ENCODE measurements at regions not wholly inside any gene's neighbourhood (a gene's known extent, or its start where the extent isn't known, plus 50 kb on each side); places are given as distances from the start of the nearest gene placed in this dataset.

GRCh38 chr7:95694334-95694733, 78.0 kb upstream of the DYNC1I1 start:
- peaks cover 42% of the 10 kb centered on the region for H3K4me1 Mint-ChIP-seq (ENCODE audit: low read depth, unreplicated experiment)
- no peak for DNase-seq
- H3K27ac Mint-ChIP-seq (ENCODE audit: unreplicated experiment): peak overlapping the region; percentile 80
- H3K36me3 Mint-ChIP-seq (ENCODE audit: unreplicated experiment): no peaks in the 10 kb centered on the region
- peaks cover 4% of the 10 kb centered on the region for H3K9me3 Mint-ChIP-seq (ENCODE audit: unreplicated experiment)
- no peak overlapping the region for H3K4me3 Mint-ChIP-seq (ENCODE audit: unreplicated experiment)
- TF ChIP-seq, protein P1, sequence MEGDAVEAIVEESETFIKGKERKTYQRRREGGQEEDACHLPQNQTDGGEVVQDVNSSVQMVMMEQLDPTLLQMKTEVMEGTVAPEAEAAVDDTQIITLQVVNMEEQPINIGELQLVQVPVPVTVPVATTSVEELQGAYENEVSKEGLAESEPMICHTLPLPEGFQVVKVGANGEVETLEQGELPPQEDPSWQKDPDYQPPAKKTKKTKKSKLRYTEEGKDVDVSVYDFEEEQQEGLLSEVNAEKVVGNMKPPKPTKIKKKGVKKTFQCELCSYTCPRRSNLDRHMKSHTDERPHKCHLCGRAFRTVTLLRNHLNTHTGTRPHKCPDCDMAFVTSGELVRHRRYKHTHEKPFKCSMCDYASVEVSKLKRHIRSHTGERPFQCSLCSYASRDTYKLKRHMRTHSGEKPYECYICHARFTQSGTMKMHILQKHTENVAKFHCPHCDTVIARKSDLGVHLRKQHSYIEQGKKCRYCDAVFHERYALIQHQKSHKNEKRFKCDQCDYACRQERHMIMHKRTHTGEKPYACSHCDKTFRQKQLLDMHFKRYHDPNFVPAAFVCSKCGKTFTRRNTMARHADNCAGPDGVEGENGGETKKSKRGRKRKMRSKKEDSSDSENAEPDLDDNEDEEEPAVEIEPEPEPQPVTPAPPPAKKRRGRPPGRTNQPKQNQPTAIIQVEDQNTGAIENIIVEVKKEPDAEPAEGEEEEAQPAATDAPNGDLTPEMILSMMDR (IDR thresholded peaks at IDR 0.05; ENCODE audit: partially characterized antibody, unreplicated experiment): no peak
- no peaks in the 10 kb centered on the region for H3K27me3 Mint-ChIP-seq (ENCODE audit: unreplicated experiment)

DNA sequence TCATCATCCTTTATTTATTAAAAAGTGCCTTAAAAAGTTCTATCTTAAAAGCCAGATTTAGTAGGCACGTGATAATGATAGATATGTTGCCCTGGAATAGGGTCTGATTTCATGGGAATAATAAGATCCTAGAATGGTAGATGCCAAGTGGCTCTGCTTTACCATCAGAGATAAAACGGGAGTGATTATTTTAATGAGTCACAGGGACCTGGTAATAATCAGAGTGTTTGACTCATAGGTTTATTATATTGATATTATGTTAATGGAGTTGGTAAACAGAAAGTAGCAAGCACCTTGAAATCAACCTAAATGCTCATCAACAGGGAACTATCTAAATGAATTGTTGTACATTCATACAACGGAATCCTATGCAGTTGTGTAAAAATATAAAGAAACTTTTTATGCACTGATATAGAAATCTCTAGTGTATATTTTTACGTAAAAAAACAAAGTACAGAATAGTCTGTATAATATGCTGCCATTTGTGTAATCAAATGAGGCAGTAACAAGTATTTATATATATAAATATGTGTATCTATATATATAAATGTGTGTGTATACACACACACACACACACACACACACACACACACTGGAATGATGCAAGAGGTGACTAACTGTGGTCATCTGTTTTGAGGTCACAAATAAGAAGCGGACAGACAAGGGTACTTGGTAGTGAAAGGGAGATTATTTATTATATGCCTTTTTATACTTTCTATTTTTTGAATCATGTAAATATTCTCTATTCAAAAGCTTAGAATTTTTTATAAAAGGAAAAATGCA, 78.6 kb upstream of the DYNC1I1 start:
- H3K27ac Mint-ChIP-seq (ENCODE audit: unreplicated experiment): peak overlapping the region; percentile 67
- no peaks in the 10 kb centered on the region for H3K27me3 Mint-ChIP-seq (ENCODE audit: unreplicated experiment)
- DNase-seq: no peak
- H3K36me3 Mint-ChIP-seq (ENCODE audit: unreplicated experiment): no peaks in the 10 kb centered on the region
- TF ChIP-seq, protein P1 (IDR thresholded peaks at IDR 0.05; ENCODE audit: partially characterized antibody, unreplicated experiment): no peak
- no peak overlapping the region for H3K4me3 Mint-ChIP-seq (ENCODE audit: unreplicated experiment)
- peaks cover 2% of the 10 kb centered on the region for H3K9me3 Mint-ChIP-seq (ENCODE audit: unreplicated experiment)
- H3K4me1 Mint-ChIP-seq (ENCODE audit: low read depth, unreplicated experiment): peaks cover 42% of the 10 kb centered on the region

- Mint-ChIP-seq H3K27me3 (ENCODE audit: unreplicated experiment) (no peaks in the 10 kb centered on the region), H3K9me3 (ENCODE audit: unreplicated experiment) (peaks cover 2% of the 10 kb centered on the region)
- TF ChIP-seq, protein P1 (IDR thresholded peaks at IDR 0.05; ENCODE audit: partially characterized antibody, unreplicated experiment): no peak
These were observed 80.9 kb upstream of the DYNC1I1 start for GRCh38 chr7:95691464-95691863.

DNA sequence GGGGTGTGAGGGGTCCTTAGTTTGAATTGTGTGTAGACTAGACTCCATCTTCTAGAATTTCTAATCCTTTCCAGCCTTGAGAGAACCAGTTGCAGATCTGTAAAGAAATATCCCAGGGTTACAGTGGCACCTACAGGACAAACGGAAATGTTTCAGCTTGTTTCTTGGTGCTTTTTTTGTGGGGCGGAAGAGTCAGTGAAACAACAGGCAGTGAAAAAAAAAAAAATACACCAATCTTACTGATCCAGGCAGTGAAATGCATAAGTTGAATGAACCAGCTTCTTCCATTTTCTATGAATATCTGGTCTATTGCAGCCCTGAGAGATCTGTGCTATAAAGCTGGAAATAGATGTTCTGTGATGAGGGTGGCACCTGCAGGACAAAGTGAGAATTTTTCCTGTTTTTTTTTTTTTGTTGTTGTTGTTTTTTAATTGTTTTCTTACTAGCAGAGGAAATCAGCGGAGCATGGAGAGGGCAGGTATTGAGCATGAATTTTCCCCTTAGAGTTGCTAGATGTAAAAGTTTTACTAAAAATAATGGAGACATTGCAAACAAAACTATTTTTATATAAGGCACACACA, 81.9 kb upstream of the DYNC1I1 start:
- H3K27me3 Mint-ChIP-seq (ENCODE audit: unreplicated experiment): no peaks in the 10 kb centered on the region
- H3K27ac Mint-ChIP-seq (ENCODE audit: unreplicated experiment): peak overlapping the region; percentile 9
- TF ChIP-seq, protein P1 (IDR thresholded peaks at IDR 0.05; ENCODE audit: partially characterized antibody, unreplicated experiment): peak; percentile 79
- peaks cover 31% of the 10 kb centered on the region for H3K4me1 Mint-ChIP-seq (ENCODE audit: low read depth, unreplicated experiment)
- peak overlapping the region; percentile 40 for H3K4me3 Mint-ChIP-seq (ENCODE audit: unreplicated experiment)
- H3K36me3 Mint-ChIP-seq (ENCODE audit: unreplicated experiment): no peaks in the 10 kb centered on the region
- peaks cover under 1% of the 10 kb centered on the region for H3K9me3 Mint-ChIP-seq (ENCODE audit: unreplicated experiment)
- no peak for DNase-seq

More at GRCh38 chr7:95691464-95691863, 80.9 kb upstream of the DYNC1I1 start:
- H3K27ac Mint-ChIP-seq (ENCODE audit: unreplicated experiment): no peak overlapping the region
- no peaks in the 10 kb centered on the region for H3K36me3 Mint-ChIP-seq (ENCODE audit: unreplicated experiment)
- no peak overlapping the region for H3K4me3 Mint-ChIP-seq (ENCODE audit: unreplicated experiment)
- no peak for DNase-seq
- H3K4me1 Mint-ChIP-seq (ENCODE audit: low read depth, unreplicated experiment): peaks cover 40% of the 10 kb centered on the region

GRCh38 chr7:95688931-95689495, 83.3 kb upstream of the DYNC1I1 start:
- Mint-ChIP-seq H3K9me3 (ENCODE audit: unreplicated experiment) (no peaks in the 10 kb centered on the region), H3K4me1 (ENCODE audit: low read depth, unreplicated experiment) (peaks cover 19% of the 10 kb centered on the region), H3K4me3 (ENCODE audit: unreplicated experiment) (no peak overlapping the region), H3K27me3 (ENCODE audit: unreplicated experiment) (no peaks in the 10 kb centered on the region), H3K36me3 (ENCODE audit: unreplicated experiment) (no peaks in the 10 kb centered on the region), H3K27ac (ENCODE audit: unreplicated experiment) (no peak overlapping the region)
- DNase-seq: no peak
- TF ChIP-seq, protein P1 (IDR thresholded peaks at IDR 0.05; ENCODE audit: partially characterized antibody, unreplicated experiment): no peak
